OCI-LY7 (cell line): ENCODE measurements at regions not wholly inside any gene's neighbourhood (a gene's known extent, or its start where the extent isn't known, plus 50 kb on each side); places are given as distances from the start of the nearest gene placed in this dataset.

Experiments used
- EZH2phosphoT487 ChIP-seq: fragments of 200-600 bp; sonication (generic); IDR thresholded peaks from 2 replicates; pipeline ENCODE4 v1.6.1; 2018; ENCODE audit warnings: low read depth, borderline replicate concordance, mild to moderate bottlenecking, mixed run types, antibody characterized with exemption, low read length, moderate library complexity, mixed read lengths
- TF ChIP-seq, protein P1 (sequence below): fragments of 200-600 bp; sonication (generic); conservative IDR thresholded peaks from 2 replicates; pipeline ENCODE4 v1.5.1; 2014; ENCODE audit warnings: mild to moderate bottlenecking, antibody characterized with exemption, low read length, moderate library complexity, mixed read lengths

DNA sequence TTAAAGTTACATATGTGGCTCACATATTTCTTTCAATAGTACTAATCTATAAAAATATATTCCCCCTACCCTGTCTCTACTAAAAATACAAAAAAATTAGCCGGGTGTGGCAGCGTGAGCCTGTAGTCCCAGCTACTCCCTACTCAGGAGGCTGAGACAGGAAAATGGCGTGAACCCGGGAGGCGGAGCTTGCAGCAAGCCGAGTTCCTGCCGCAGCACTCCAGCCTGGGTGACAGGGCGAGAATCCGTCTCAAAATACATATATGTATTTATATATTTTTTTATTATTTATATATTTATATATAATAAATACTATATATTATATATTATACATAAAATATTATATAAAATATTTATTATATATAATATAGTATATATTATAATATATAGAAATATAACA is 69.7 kb upstream of the GRM3 start:
- TF ChIP-seq, protein P1, sequence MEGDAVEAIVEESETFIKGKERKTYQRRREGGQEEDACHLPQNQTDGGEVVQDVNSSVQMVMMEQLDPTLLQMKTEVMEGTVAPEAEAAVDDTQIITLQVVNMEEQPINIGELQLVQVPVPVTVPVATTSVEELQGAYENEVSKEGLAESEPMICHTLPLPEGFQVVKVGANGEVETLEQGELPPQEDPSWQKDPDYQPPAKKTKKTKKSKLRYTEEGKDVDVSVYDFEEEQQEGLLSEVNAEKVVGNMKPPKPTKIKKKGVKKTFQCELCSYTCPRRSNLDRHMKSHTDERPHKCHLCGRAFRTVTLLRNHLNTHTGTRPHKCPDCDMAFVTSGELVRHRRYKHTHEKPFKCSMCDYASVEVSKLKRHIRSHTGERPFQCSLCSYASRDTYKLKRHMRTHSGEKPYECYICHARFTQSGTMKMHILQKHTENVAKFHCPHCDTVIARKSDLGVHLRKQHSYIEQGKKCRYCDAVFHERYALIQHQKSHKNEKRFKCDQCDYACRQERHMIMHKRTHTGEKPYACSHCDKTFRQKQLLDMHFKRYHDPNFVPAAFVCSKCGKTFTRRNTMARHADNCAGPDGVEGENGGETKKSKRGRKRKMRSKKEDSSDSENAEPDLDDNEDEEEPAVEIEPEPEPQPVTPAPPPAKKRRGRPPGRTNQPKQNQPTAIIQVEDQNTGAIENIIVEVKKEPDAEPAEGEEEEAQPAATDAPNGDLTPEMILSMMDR: no peak
- no peak for TF ChIP-seq EZH2phosphoT487
